NCI-H146 (cell line): ENCODE measurements at regions not wholly inside any gene's neighbourhood (a gene's known extent, or its start where the extent isn't known, plus 50 kb on each side); places are given as distances from the start of the nearest gene placed in this dataset.
"Not testable (repeated sequence)": the region's sequence is repeated elsewhere in the genome, so short reads cannot be mapped to it uniquely, and the experiment has no call there.

Experiments
- DNase-seq: peaks from one replicate; lab custom pipeline; 2025; lab: John Stamatoyannopoulos, UW

GRCh38 chr5:124871303-124871702 lies 124.9 kb upstream of the ZNF608 start:
- DNase-seq, result no peak

DNA sequence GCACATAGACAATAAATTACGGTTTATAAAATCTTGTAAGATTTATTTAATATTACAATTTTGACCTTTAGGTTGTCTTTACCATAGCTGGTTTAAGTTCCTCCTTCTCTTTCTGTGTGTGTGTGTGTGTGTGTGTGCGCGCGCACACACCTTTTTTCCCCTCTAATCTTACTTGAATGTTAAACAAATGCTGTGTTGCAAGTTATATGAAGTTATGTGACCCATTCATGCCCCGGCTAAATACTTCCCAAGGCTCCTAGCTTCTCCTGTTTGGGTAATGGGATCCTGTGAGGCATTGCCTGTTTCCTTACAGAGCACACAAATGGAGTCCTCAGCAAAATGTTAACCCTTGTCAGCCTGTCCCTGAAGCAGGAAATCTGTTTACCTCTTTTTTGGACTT lies 125.6 kb upstream of the ZNF608 start:
- DNase-seq, result no peak

DNA sequence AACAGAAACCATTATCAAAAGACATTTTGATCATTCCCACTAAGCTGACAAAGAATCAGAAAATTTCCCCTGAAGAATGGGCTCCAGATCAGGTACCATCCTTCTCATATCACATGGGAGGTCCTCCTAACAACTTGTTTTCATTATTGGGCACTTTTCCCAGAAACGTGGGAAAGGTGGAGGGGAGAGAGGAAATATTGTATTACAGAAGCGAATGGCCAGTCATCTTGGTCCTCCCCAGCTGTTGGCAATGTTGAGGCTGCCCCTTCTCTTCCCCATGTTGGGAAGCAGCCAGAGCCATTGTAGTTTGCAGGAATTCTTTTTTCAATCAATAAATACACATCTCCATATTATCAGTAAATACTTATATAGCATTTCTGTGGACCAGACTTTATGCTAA lies 126.2 kb upstream of the ZNF608 start:
- no peak for DNase-seq

DNA sequence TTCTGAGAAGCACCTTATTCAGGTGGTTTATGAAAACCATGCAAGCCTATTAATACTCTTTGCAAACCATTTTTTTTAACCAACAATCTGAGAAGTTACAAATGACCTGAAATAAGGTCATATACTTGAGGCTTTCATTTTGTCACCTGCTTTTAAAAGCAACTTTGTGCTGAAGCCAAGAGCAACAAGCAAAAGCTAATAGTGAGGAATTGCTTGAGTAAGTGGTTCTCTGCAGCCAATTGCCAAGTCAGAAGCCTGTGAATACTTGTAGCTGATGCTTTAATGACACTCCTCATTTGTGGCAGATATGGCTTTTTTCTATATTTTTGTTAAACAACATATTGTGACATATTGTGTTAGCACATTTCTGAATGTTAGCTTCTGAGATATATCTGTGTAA lies 126.7 kb upstream of the ZNF608 start:
- no peak for DNase-seq

- no peak for DNase-seq
Measured at GRCh38 chr5:124873713-124874112, 127.3 kb upstream of the ZNF608 start.

DNA sequence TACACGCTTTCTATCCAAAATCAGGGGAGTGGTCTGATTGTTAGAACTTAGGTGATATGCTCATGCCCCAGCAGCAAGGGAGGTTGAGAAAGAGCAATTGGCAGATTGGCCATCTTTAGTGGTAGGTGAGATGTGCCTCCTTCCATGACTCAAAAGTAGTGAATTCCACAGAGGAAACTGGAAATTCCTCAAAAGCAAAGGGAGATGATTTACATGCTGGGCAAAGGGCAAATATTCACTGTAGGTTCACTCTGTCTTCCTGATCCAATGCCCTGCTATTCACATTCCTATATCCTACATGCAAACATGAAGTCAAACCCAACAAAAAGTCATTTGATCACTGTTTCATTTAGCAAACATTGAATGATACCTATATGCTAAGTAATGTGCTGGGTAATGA lies 130.1 kb upstream of the ZNF608 start:
- no peak for DNase-seq

GRCh38 chr5:124876983-124877382 lies 130.5 kb upstream of the ZNF608 start:
- no peak for DNase-seq

DNA sequence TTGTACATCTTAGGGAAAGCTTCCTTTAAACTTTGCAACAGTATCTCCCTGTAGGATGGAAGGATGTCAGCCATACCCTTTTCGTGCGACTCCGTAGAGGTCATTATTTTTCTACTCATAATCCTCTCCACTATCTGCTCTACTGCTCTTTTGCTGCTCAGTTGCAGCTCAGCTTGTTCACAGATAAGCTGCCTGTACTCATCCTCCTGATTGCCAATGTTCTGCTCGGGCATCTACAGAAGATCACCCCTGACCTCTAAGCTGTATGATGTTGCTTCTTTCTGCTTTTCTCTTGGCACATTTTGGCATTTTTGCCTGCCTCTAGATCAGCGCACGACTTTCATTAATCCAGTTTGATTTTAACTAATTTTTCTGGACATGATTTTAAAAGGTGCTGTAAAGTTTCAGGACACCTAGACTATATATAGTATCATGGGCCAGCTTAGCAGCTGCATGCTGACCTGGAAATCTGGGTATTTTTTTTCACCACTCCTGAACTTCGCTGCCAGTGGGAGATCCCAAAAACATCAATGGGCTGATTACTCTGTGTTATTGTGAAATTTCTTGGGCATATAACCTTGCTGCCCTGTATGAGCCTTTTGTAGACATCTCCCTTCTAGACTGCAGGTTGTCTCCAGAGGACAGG lies 131.2 kb upstream of the ZNF608 start:
- no peak for DNase-seq

DNA sequence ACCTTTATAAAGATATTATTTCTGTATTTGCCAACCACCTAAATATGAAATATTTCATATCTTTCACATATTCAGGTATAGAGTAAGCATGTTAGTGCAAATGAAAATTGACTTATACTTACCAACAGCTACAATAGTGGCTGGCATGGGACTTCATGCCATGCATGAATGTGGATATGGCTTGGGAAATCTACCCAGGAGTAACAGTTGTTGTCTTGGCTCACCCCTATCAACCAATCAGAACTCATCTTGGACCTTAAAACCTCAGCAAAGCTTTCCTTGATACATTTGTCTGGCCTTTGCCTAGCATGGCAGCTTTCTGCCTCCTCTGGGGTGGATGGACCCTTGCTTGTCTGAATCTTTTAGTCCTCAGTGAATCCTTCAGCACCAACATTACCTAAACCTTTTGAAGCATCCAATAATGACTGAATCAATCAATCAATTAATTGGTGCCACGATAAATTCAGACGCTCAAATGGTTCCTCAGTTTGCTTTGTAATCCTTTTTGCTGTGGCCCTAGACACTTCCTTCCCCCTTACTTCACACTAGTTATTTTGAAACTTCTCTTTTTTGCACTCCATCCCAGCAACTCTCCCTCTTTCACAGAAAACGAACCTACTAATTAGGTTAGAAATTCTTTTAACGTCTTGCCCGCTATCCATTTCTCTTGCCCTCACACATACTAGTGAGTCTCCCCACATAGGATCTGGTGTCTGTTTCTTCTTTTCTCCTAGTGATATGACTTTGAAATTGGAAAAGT lies 132.3 kb upstream of the ZNF608 start:
- no peak for DNase-seq

- DNase-seq, result no peak
Measured at GRCh38 chr5:124880903-124881697, 134.7 kb upstream of the ZNF608 start.

DNA sequence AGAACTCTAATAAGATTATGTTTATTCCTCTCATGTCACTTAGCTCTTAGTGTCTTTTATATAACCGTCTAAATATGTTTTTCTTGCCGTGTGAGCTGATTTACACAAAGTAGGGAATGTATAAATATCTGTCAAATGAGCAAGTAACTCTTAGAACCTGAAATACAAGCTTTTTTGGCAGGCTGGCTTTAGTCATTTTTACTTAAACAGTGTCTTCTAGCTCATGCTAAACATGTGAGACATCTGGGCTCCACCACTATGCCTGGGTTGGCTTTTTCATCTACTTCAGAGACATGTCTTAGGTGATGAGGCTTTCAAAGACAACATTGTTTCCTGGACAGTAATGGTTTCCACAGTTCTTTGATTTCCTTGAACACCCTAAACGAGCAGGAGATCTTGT lies 137.2 kb upstream of the ZNF608 start:
- DNase-seq, result no peak

DNA sequence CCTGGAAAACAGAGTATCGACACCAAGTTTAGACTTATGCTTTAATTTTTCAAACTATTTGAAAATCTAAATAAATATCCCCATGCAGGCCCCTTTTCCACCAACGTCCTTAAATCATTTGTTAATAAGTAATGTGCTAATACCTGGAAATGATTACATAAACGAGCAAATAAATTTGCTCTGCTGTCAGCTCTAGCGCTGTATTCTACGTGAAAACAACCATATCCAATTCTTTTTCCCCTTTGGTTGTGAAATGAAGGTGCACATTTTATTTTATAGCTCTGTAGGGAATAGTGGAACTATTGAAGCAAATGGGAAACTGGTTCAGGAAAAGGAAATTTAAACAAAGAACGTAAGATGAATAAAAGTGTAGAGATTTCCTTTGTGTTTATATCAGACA lies 137.7 kb upstream of the ZNF608 start:
- DNase-seq, result no peak

DNA sequence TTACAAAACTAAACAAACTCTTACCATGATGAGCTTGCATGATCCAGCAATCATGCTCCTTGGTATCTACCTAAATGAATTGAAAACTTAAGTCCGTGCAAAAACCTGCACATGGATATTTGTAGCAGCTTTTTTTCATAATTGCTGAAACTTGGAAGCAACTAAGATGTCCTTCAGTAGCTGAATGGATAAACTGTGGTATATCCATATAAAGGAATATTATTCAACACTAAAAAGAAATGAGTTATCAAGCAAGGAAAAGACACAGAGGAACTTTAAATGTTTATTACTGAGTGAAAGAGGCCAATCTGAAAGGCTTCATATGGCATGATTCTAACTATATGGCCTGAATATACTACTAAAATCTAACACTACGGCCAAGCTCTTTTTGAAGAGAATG lies 139.1 kb upstream of the ZNF608 start:
- no peak for DNase-seq

DNA sequence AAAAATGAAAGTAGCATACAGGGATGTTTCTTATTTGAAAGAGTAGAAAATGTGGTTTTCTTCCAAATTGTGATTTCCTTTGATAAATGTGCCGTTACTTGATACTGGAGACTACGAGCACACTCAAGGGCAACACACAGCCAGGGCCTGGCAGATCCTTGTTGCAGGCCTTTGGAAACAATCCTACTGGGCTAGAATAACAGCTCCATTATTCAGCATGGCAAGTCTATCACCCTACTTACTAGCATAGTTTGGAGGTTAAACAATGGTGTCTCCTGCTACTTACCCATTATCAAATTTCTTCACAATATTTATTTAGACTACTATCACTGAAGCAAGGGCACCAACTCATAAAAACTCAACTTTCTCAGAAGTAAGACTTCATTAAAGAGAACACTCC lies 140.8 kb upstream of the ZNF608 start:
- DNase-seq, result no peak

DNA sequence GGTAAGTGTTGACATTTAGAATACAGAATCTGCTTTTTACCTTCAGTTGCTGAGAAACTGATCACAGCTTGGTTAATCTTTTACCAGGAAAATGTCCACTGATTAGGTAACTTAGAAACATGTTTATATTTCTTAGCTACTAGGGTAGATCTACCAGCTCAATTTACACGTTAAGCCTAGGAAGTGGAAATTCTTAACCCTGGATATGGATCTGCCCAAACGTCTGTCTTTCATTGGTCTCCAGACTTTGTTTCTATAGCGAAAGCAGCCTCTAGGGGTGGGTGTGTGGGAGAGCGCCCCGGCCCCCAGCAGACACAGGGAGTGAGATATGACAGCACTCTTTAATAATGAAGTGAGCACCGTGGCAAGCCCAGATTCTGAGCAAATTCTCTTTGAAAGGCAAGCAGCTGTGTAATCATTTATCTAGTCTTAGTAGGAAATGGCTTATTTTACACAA lies 141.6 kb upstream of the ZNF608 start:
- peak; percentile 86 for DNase-seq

DNA sequence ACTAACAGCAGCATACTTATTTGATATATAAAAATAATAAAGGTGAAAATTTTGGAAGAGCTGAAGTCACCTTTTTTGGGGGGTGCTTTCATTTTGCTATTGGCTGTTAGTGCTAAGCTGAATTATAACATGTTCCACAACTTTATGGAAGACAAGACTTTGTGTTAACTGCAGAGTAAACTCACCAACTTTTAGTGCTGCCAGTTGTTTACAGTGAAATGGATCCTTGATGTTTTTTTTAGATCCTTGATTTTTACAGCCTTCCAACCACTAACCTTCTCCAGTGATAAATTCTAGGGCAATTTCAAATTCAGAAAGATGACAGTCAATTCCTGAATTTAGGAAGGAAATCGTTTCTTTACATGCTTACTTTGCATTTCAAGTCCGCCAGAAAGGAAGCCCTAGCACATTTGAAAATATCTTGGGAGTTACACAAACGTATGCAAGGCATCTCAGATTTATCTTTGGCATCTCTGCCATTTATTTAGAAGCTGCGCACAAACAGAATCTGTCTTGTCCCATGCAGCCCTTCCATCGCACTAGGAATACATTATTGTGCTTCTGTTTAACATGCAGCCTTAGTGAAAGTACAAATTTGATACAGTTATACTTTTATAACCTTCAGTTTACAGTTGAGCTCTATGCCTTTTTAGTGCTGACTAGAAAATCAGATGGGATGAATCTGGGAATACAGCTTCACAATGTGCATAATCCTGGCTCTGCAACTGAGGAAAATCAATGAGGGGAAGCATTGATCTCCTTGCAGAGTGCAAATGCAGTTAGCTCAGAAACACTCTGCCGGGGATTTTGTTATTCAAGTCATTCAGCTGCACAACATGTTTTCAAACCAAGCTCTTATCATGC lies 142.4 kb upstream of the ZNF608 start:
- DNase-seq, result peak; percentile 5

- no peak for DNase-seq
Measured at GRCh38 chr5:124889486-124889825, 143.0 kb upstream of the ZNF608 start.

- DNase-seq, result no peak
Measured at GRCh38 chr5:124889850-124890249, 143.4 kb upstream of the ZNF608 start.

GRCh38 chr5:124890442-124890841 lies 144.0 kb upstream of the ZNF608 start:
- DNase-seq, result not testable (repeated sequence)

GRCh38 chr5:124891179-124891578 lies 144.7 kb upstream of the ZNF608 start:
- DNase-seq, result no peak

GRCh38 chr5:124892185-124892848 lies 145.9 kb upstream of the ZNF608 start:
- no peak for DNase-seq

DNA sequence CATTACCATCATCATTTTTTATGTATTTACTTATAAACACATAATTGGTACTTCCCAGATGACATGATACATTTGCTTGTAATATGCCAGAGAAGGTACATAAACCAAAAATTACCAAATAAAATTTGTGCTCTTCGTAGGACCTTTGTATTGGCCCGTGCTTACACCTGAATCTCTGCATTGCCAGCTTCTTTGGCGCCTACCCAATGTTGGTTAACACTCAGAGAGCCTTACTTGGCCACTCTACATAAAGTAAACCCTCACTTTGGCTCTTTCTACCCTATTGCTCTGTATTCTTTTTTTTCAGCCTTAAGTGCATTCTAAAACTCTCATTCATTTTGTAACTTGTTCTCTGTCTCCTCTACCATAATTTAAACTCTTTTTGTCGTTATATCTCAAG lies 148.1 kb upstream of the ZNF608 start:
- no peak for DNase-seq
